ENCODE measurements at regions not wholly inside any gene's neighbourhood (a gene's known extent, or its start where the extent isn't known, plus 50 kb on each side); places are given as distances from the start of the nearest gene placed in this dataset.
A peak's percentile ranks its signal among the peaks of the same experiment; 100 is the strongest.

- TF ChIP-seq CTCF (IDR thresholded peaks at IDR 0.05; ENCODE audit: insufficient read depth, missing control alignments): no peak
- peak; percentile 41 for FAIRE-seq
- no peak for DNase-seq (ENCODE audit: insufficient read length, low spot score)
Measured at GRCh38 chr18:29254123-29254522, 1077.2 kb upstream of the CDH2 start.

GRCh38 chr18:29251681-29252080, 1074.8 kb upstream of the CDH2 start:
- FAIRE-seq (no peak), DNase-seq (ENCODE audit: insufficient read length, low spot score) (no peak)
- no peak for TF ChIP-seq CTCF (IDR thresholded peaks at IDR 0.05; ENCODE audit: insufficient read depth, missing control alignments)

GRCh38 chr18:29250843-29251242, 1073.9 kb upstream of the CDH2 start:
- DNase-seq (ENCODE audit: insufficient read length, low spot score): no peak
- no peak for TF ChIP-seq CTCF (IDR thresholded peaks at IDR 0.05; ENCODE audit: insufficient read depth, missing control alignments)
- no peak for FAIRE-seq

GRCh38 chr18:29250259-29250658, 1073.3 kb upstream of the CDH2 start:
- FAIRE-seq (peak; percentile 67), DNase-seq (ENCODE audit: insufficient read length, low spot score) (no peak)
- no peak for TF ChIP-seq CTCF (IDR thresholded peaks at IDR 0.05; ENCODE audit: insufficient read depth, missing control alignments)

GRCh38 chr18:29248805-29249204, 1071.9 kb upstream of the CDH2 start:
- DNase-seq (ENCODE audit: insufficient read length, low spot score) (no peak), FAIRE-seq (peak; percentile 66)

GRCh38 chr18:29241199-29241598, 1064.3 kb upstream of the CDH2 start:
- TF ChIP-seq CTCF (IDR thresholded peaks at IDR 0.05; ENCODE audit: insufficient read depth, missing control alignments): no peak

More at GRCh38 chr18:29248805-29249204, 1071.9 kb upstream of the CDH2 start:
- no peak for TF ChIP-seq CTCF (IDR thresholded peaks at IDR 0.05; ENCODE audit: insufficient read depth, missing control alignments)

GRCh38 chr18:29234751-29235150, 1057.8 kb upstream of the CDH2 start:
- no peak for TF ChIP-seq CTCF (IDR thresholded peaks at IDR 0.05; ENCODE audit: insufficient read depth, missing control alignments)
- FAIRE-seq (no peak), DNase-seq (ENCODE audit: insufficient read length, low spot score) (no peak)

More at GRCh38 chr18:29241199-29241598, 1064.3 kb upstream of the CDH2 start:
- no peak for FAIRE-seq
- DNase-seq (ENCODE audit: insufficient read length, low spot score): no peak

Data from D721Med (cell line).